GM12892 (cell line): ENCODE measurements at regions not wholly inside any gene's neighbourhood (a gene's known extent, or its start where the extent isn't known, plus 50 kb on each side); places are given as distances from the start of the nearest gene placed in this dataset.

Source experiments
- POLR2A ChIP-seq: IDR thresholded peaks from 2 replicates; pipeline ENCODE4 v1.6.1; 2011; ENCODE audit warnings: low read depth, low read length, control low read depth
- POLR2AphosphoS5 ChIP-seq: IDR thresholded peaks from 2 replicates; pipeline ENCODE4 v1.6.1; 2011; ENCODE audit warnings: low read depth, low read length, control low read depth

DNA sequence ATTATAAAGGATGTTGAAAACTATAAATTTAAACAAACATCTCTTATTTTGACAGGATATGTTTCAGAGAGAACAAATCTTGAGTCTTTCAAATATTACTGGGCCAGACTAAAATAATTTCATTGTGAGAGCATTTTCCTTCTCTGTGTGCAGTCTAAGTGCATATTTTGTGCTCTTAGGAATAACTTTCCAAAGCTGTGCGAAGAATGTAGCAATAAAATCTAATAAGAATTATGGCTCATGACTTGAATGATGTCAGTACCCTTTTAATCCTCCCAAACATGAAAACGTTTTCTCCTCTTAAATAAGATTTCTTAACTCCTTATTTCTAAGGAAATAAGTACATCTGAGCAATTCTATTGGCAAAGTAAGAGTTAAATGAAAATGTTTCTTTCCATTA lies 76.2 kb upstream of the EFEMP1 start:
- no peak for TF ChIP-seq POLR2A
- TF ChIP-seq POLR2AphosphoS5 = no peak
